ENCODE measurements at regions not wholly inside any gene's neighbourhood (a gene's known extent, or its start where the extent isn't known, plus 50 kb on each side); places are given as distances from the start of the nearest gene placed in this dataset.

- Histone ChIP-seq H3K9me2 (replicated peaks; ENCODE audit: insufficient read depth) (no peaks in the 10 kb centered on the region), H3K9me3 (ENCODE audit: low read depth) (no peaks in the 10 kb centered on the region), H3K27ac (no peak overlapping the region), H3K4me2 (no peak overlapping the region), H2AFZ (no peak overlapping the region), H3K4me3 (no peak overlapping the region), H3K27me3 (no peaks in the 10 kb centered on the region), H3K79me2 (no peaks in the 10 kb centered on the region), H4K20me1 (ENCODE audit: insufficient read depth, poor library complexity, severe bottlenecking) (no peaks in the 10 kb centered on the region), H3K4me1 (ENCODE audit: insufficient read depth) (no peaks in the 10 kb centered on the region), H3K36me3 (replicated peaks; ENCODE audit: insufficient read depth, low read depth) (no peaks in the 10 kb centered on the region)
- TF ChIP-seq EZH2phosphoT487 (IDR thresholded peaks at IDR 0.05; ENCODE audit: low read depth, severe bottlenecking, unreplicated experiment) (no peak), EZH2 (IDR thresholded peaks at IDR 0.05; ENCODE audit: borderline replicate concordance) (no peak)
- no peak for DNase-seq (ENCODE audit: low spot score)
- WGBS (ENCODE audit: low lambda C conversion rate, missing lambda C conversion rate), result 77% methylated on average over 1 of the region's 1 CpG
Measured at GRCh38 chr10:61600399-61600798, 62.3 kb upstream of the CABCOCO1 start.

GRCh38 chr10:61594430-61594829 lies 68.3 kb upstream of the CABCOCO1 start:
- Histone ChIP-seq H3K27ac (no peak overlapping the region), H3K36me3 (replicated peaks; ENCODE audit: insufficient read depth, low read depth) (no peaks in the 10 kb centered on the region), H3K4me2 (no peak overlapping the region), H3K4me3 (no peak overlapping the region), H3K27me3 (no peaks in the 10 kb centered on the region), H2AFZ (no peak overlapping the region), H3K9me2 (replicated peaks; ENCODE audit: insufficient read depth) (no peaks in the 10 kb centered on the region), H3K9me3 (ENCODE audit: low read depth) (no peaks in the 10 kb centered on the region), H4K20me1 (ENCODE audit: insufficient read depth, poor library complexity, severe bottlenecking) (no peaks in the 10 kb centered on the region), H3K79me2 (no peaks in the 10 kb centered on the region), H3K4me1 (ENCODE audit: insufficient read depth) (no peaks in the 10 kb centered on the region)
- DNase-seq (ENCODE audit: low spot score), result no peak
- 100% methylated on average over 1 of the region's 1 CpG for WGBS (ENCODE audit: low lambda C conversion rate, missing lambda C conversion rate)
- TF ChIP-seq EZH2 (IDR thresholded peaks at IDR 0.05; ENCODE audit: borderline replicate concordance) (no peak), EZH2phosphoT487 (IDR thresholded peaks at IDR 0.05; ENCODE audit: low read depth, severe bottlenecking, unreplicated experiment) (no peak)
- TF ChIP-seq, protein P1, sequence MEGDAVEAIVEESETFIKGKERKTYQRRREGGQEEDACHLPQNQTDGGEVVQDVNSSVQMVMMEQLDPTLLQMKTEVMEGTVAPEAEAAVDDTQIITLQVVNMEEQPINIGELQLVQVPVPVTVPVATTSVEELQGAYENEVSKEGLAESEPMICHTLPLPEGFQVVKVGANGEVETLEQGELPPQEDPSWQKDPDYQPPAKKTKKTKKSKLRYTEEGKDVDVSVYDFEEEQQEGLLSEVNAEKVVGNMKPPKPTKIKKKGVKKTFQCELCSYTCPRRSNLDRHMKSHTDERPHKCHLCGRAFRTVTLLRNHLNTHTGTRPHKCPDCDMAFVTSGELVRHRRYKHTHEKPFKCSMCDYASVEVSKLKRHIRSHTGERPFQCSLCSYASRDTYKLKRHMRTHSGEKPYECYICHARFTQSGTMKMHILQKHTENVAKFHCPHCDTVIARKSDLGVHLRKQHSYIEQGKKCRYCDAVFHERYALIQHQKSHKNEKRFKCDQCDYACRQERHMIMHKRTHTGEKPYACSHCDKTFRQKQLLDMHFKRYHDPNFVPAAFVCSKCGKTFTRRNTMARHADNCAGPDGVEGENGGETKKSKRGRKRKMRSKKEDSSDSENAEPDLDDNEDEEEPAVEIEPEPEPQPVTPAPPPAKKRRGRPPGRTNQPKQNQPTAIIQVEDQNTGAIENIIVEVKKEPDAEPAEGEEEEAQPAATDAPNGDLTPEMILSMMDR (IDR thresholded peaks at IDR 0.05; ENCODE audit: poor library complexity), result no peak

DNA sequence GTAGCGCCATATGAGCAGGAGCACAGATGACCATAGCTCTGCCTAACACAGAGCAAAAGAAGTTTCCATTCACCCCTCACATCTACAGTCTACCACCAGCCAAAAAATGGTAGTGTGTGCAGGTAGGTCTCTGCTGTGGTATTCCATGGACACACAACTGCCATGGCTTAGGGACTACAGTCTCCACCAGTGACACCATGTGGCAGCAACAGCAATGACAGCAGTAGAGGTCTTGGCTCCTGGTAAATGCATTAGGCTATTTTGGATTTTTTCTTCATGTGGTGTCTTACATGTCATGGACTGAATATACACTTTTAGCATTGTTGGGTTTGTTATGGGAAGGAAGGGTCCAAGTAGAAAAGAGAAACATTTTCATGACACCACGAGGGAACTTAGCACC lies 70.1 kb upstream of the CABCOCO1 start:
- Histone ChIP-seq H3K4me1 (ENCODE audit: insufficient read depth) (no peaks in the 10 kb centered on the region), H3K4me2 (no peak overlapping the region), H3K36me3 (replicated peaks; ENCODE audit: insufficient read depth, low read depth) (no peaks in the 10 kb centered on the region), H3K27ac (no peak overlapping the region), H3K9me2 (replicated peaks; ENCODE audit: insufficient read depth) (no peaks in the 10 kb centered on the region), H2AFZ (no peak overlapping the region), H3K27me3 (no peaks in the 10 kb centered on the region), H3K9me3 (ENCODE audit: low read depth) (no peaks in the 10 kb centered on the region), H3K79me2 (no peaks in the 10 kb centered on the region), H3K4me3 (no peak overlapping the region), H4K20me1 (ENCODE audit: insufficient read depth, poor library complexity, severe bottlenecking) (no peaks in the 10 kb centered on the region)
- DNase-seq (ENCODE audit: low spot score), result peak; percentile 14
- TF ChIP-seq EZH2 (IDR thresholded peaks at IDR 0.05; ENCODE audit: borderline replicate concordance), result no peak
- TF ChIP-seq, protein P1 (IDR thresholded peaks at IDR 0.05; ENCODE audit: poor library complexity), result peak; percentile 19
- 64% methylated on average over 2 of the region's 2 CpGs for WGBS (ENCODE audit: low lambda C conversion rate, missing lambda C conversion rate)

DNA sequence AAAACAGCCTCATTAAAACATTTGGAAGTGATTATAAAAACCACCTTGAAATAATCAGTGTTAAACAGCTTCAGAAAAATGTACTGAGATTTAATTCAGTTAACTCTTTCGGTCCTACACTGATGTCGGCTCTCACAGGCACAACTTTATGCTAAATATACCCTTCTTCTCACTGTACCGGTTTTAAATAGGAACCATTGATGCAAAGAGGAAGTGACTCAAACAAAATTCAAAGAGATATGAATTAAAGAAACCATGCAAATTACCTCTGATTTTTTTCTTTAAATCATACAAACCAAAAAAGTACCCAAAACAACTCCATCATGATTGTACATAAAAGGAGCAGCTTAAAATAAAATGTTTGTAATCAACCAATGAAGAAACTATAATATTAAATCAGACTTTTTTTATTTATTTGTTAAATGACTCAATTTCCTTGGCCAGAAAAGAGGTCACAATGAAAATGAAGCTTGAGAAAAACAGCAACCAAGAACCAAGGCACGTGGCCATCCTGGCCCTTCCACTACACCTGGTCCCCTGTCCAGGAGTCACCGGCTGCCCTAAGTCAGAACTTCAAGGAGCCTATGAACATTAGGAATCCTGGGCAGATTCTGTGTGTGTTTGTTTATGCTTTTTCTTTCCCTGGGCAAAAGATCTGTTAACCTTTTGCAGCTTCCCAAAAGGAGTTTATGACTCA lies 73.0 kb upstream of the CABCOCO1 start:
- TF ChIP-seq EZH2 (IDR thresholded peaks at IDR 0.05; ENCODE audit: borderline replicate concordance) (no peak), EZH2phosphoT487 (IDR thresholded peaks at IDR 0.05; ENCODE audit: low read depth, severe bottlenecking, unreplicated experiment) (no peak)
- TF ChIP-seq, protein P1 (IDR thresholded peaks at IDR 0.05; ENCODE audit: poor library complexity), result no peak
- no peak overlapping the region for H2AFZ ChIP-seq

More for the DNA sequence above, 73.0 kb upstream of the CABCOCO1 start:
- Histone ChIP-seq H3K9me3 (ENCODE audit: low read depth) (no peaks in the 10 kb centered on the region), H3K4me3 (no peak overlapping the region), H3K79me2 (no peaks in the 10 kb centered on the region), H3K27me3 (no peaks in the 10 kb centered on the region), H3K4me2 (no peak overlapping the region), H3K4me1 (ENCODE audit: insufficient read depth) (no peaks in the 10 kb centered on the region), H3K9me2 (replicated peaks; ENCODE audit: insufficient read depth) (no peaks in the 10 kb centered on the region), H3K36me3 (replicated peaks; ENCODE audit: insufficient read depth, low read depth) (no peaks in the 10 kb centered on the region), H3K27ac (no peak overlapping the region), H4K20me1 (ENCODE audit: insufficient read depth, poor library complexity, severe bottlenecking) (no peaks in the 10 kb centered on the region)
- DNase-seq (ENCODE audit: low spot score), result no peak
- WGBS (ENCODE audit: low lambda C conversion rate, missing lambda C conversion rate), result 89% methylated on average over 5 of the region's 5 CpGs

All from hepatocyte (in vitro differentiated cells).